GM10266 (cell line): ENCODE measurements at regions not wholly inside any gene's neighbourhood (a gene's known extent, or its start where the extent isn't known, plus 50 kb on each side); places are given as distances from the start of the nearest gene placed in this dataset.

Experiments used
- DNase-seq: peaks from one replicate; pipeline ENCODE4 v3.0.0; 2012; ENCODE audit errors: extremely low spot score
- CTCF ChIP-seq: IDR thresholded peaks from 2 replicates; pipeline ENCODE4 v1.5.1; 2012; ENCODE audit warnings: mild to moderate bottlenecking, low read depth; ENCODE audit not compliant: control insufficient read depth, insufficient read depth; ENCODE audit errors: missing control alignments

- no peak for DNase-seq
- no peak for TF ChIP-seq CTCF
Observed at GRCh38 chrX:99522450-99522849, 887.6 kb downstream of the PCDH19 start.

- no peak for TF ChIP-seq CTCF
- no peak for DNase-seq
Observed at GRCh38 chrX:99507768-99508167, 902.3 kb downstream of the PCDH19 start.

GRCh38 chrX:99495453-99495852 is 914.6 kb downstream of the PCDH19 start:
- no peak for TF ChIP-seq CTCF
- DNase-seq: no peak

- no peak for TF ChIP-seq CTCF
- DNase-seq: no peak
Observed at GRCh38 chrX:99494668-99495067, 915.4 kb downstream of the PCDH19 start.

GRCh38 chrX:99480728-99481127 is 929.3 kb downstream of the PCDH19 start:
- TF ChIP-seq CTCF: no peak
- no peak for DNase-seq

GRCh38 chrX:99469439-99469838 is 940.6 kb downstream of the PCDH19 start:
- TF ChIP-seq CTCF: no peak
- DNase-seq: no peak

GRCh38 chrX:99468993-99469392 is 941.1 kb downstream of the PCDH19 start:
- no peak for DNase-seq
- TF ChIP-seq CTCF: no peak
